OCI-LY1 (cell line): ENCODE measurements at regions not wholly inside any gene's neighbourhood (a gene's known extent, or its start where the extent isn't known, plus 50 kb on each side); places are given as distances from the start of the nearest gene placed in this dataset.

Experiments used
- H2AFZ ChIP-seq: fragments of 200-600 bp; sonication (generic), shearing (Covaris generic); 2 replicates; pipeline ENCODE4 v1.6.0; 2014; ENCODE audit warnings: antibody characterized with exemption, mild to moderate bottlenecking, low read length
- H3F3A ChIP-seq: fragments of 200-600 bp; sonication (generic), shearing (Covaris generic); 2 replicates; pipeline ENCODE4 v1.6.0; 2014; ENCODE audit warnings: mild to moderate bottlenecking, antibody characterized with exemption, low read length, moderate library complexity; ENCODE audit not compliant: insufficient read depth
- H3K27ac ChIP-seq: fragments of 200-600 bp; sonication (generic); 2 replicates; pipeline ENCODE4 v1.5.1; 2014; ENCODE audit warnings: low read length, mixed run types, mild to moderate bottlenecking, low read depth; ENCODE audit not compliant: poor library complexity, severe bottlenecking
- H3K27me3 ChIP-seq: fragments of 200-600 bp; sonication (generic); 2 replicates; pipeline ENCODE4 v1.6.0; 2014; ENCODE audit warnings: antibody characterized with exemption, mild to moderate bottlenecking, low read length, moderate library complexity; ENCODE audit not compliant: insufficient read depth
- H3K36me3 ChIP-seq: fragments of 200-600 bp; sonication (generic); 2 replicates; pipeline ENCODE4 v1.6.1; 2014; ENCODE audit warnings: mild to moderate bottlenecking, antibody characterized with exemption, low read length, moderate library complexity, mixed read lengths; ENCODE audit not compliant: insufficient read depth
- H3K4me1 ChIP-seq: fragments of 200-600 bp; sonication (generic); 2 replicates; pipeline ENCODE4 v1.5.1; 2014; ENCODE audit warnings: mild to moderate bottlenecking, low read length, moderate library complexity; ENCODE audit not compliant: insufficient read depth, severe bottlenecking
- H3K4me2 ChIP-seq: fragments of 200-600 bp; sonication (generic), shearing (Covaris generic); 2 replicates; pipeline ENCODE4 v1.6.1; 2014; ENCODE audit warnings: low read length
- H3K4me3 ChIP-seq: fragments of 200-600 bp; sonication (generic); 2 replicates; pipeline ENCODE4 v1.5.1; 2014; ENCODE audit warnings: low read length, low read depth, mild to moderate bottlenecking, mixed read lengths; ENCODE audit not compliant: poor library complexity, severe bottlenecking
- H3K79me2 ChIP-seq: fragments of 200-600 bp; shearing (Covaris generic); 2 replicates; pipeline ENCODE4 v1.6.1; 2016; ENCODE audit warnings: mixed run types, low read length, mixed read lengths; ENCODE audit not compliant: insufficient read depth
- H3K9ac ChIP-seq: fragments of 200-600 bp; sonication (generic), shearing (Covaris generic); 2 replicates; pipeline ENCODE4 v1.6.1; 2014; ENCODE audit warnings: mild to moderate bottlenecking, low read length, mixed read lengths
- H3K9me2 ChIP-seq: fragments of 200-600 bp; sonication (generic), shearing (Covaris generic); 2 replicates; pipeline ENCODE4 v1.6.1; 2014; ENCODE audit warnings: low read depth, mild to moderate bottlenecking, low read length, mixed read lengths
- H3K9me3 ChIP-seq: fragments of 200-600 bp; shearing (Covaris generic); 2 replicates; pipeline ENCODE4 v1.6.1; 2014; ENCODE audit warnings: low read length, mixed read lengths
- H4K20me1 ChIP-seq: fragments of 200-600 bp; sonication (generic), shearing (Covaris generic); 2 replicates; pipeline ENCODE4 v1.6.0; 2016; ENCODE audit warnings: mild to moderate bottlenecking, low read length; ENCODE audit not compliant: insufficient read depth
- EZH2 ChIP-seq: fragments of 200-600 bp; sonication (generic), shearing (Covaris generic); IDR thresholded peaks from 2 replicates; pipeline ENCODE4 v1.8.0; 2017; ENCODE audit warnings: borderline replicate concordance, mixed run types, mild to moderate bottlenecking, antibody characterized with exemption, low read length, moderate library complexity, mixed read lengths
- TF ChIP-seq, protein P1 (sequence below): fragments of 200-600 bp; sonication (generic), shearing (Covaris generic); IDR thresholded peaks from 2 replicates; pipeline ENCODE4 v1.5.1; 2017; ENCODE audit warnings: mild to moderate bottlenecking, antibody characterized with exemption, low read length, moderate library complexity, mixed read lengths

DNA sequence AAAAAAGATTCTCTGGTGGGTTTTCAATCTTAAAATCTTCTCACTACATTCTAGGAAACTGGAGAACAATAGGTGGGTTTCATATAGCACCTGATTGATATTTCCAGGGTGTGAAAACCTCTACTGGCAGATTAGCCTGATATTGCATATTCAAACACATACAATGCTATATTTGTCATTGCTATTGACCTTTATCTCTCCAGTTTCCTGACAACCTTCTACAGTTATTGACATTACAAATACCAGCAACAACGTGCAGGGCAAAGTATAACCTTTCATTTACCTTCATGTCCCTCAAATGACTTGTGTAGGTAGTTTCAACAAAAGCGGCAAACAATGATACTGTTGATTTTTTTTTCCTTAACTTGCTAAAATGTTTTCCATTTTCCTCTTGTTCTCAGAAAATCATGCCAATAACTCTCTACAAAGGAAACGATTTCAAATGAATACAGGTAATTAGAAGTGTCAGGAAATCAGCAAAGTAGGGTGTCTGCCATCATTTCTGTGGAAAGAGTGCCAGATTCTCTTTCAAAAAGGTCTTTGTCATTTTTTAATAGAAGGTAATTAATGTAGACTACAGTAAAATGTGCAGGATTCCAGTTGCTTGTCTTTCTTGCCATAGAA lies 72.6 kb upstream of the CDIN1 start:
- Histone ChIP-seq H4K20me1 (no peaks in the 10 kb centered on the region), H3K4me2 (no peak overlapping the region), H3K27me3 (no peaks in the 10 kb centered on the region), H3K79me2 (no peaks in the 10 kb centered on the region), H3K27ac (no peak overlapping the region), H3K9me3 (no peaks in the 10 kb centered on the region), H2AFZ (no peak overlapping the region), H3K36me3 (no peaks in the 10 kb centered on the region), H3K4me1 (no peaks in the 10 kb centered on the region), H3K4me3 (no peak overlapping the region), H3K9me2 (no peaks in the 10 kb centered on the region), H3K9ac (no peak overlapping the region), H3F3A (no peaks in the 10 kb centered on the region; the same call in 1 of the 2 replicates)
- TF ChIP-seq EZH2: no peak
- TF ChIP-seq, protein P1, sequence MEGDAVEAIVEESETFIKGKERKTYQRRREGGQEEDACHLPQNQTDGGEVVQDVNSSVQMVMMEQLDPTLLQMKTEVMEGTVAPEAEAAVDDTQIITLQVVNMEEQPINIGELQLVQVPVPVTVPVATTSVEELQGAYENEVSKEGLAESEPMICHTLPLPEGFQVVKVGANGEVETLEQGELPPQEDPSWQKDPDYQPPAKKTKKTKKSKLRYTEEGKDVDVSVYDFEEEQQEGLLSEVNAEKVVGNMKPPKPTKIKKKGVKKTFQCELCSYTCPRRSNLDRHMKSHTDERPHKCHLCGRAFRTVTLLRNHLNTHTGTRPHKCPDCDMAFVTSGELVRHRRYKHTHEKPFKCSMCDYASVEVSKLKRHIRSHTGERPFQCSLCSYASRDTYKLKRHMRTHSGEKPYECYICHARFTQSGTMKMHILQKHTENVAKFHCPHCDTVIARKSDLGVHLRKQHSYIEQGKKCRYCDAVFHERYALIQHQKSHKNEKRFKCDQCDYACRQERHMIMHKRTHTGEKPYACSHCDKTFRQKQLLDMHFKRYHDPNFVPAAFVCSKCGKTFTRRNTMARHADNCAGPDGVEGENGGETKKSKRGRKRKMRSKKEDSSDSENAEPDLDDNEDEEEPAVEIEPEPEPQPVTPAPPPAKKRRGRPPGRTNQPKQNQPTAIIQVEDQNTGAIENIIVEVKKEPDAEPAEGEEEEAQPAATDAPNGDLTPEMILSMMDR: no peak

DNA sequence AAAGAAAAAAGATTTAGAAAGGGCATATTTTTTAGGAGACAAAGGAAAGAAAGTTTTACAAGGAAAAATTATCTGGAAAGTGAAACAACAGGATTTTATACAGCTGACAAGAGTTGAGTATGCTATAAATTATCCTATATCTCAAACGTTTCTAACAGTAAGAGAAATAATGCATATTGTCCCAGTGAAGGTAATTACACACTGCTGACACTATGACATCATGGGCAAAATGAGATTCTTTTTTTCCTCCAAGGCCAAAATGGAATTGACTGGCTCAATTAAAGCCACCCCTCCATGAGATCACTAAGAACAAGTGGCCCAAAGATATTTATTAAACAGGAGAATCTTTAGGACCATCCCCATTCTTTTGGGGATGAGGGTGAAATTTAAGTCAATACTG lies 72.0 kb upstream of the CDIN1 start:
- Histone ChIP-seq H3K36me3 (no peaks in the 10 kb centered on the region), H3K9me2 (no peaks in the 10 kb centered on the region), H3K4me1 (no peaks in the 10 kb centered on the region), H3K27me3 (no peaks in the 10 kb centered on the region), H3K79me2 (no peaks in the 10 kb centered on the region), H3F3A (no peaks in the 10 kb centered on the region; the same call in 1 of the 2 replicates), H3K9me3 (no peaks in the 10 kb centered on the region), H4K20me1 (no peaks in the 10 kb centered on the region), H3K9ac (no peak overlapping the region), H3K27ac (no peak overlapping the region), H3K4me2 (no peak overlapping the region), H2AFZ (no peak overlapping the region), H3K4me3 (no peak overlapping the region)
- no peak for TF ChIP-seq EZH2
- TF ChIP-seq, protein P1: no peak

DNA sequence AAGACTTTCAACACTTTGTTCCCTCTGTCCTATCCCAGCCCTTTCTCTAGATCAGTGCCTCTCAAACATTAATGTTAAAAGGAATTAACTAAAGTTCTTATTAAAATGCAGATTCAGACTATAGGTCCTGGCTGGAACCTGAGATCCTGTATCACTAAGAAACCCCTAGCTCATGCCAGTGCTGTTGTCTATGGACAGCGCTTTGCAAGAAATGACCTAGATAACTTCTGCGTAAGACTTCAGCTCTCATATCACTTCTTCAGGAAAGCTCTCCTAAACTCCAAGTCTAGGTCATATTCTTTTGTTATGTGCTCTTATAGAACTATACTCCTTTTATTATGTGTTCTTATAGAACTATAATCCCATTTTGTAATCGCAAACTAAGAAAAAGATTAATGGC lies 67.8 kb upstream of the CDIN1 start:
- Histone ChIP-seq H3K27ac (no peak overlapping the region), H3K36me3 (no peaks in the 10 kb centered on the region)

More for the DNA sequence above, 67.8 kb upstream of the CDIN1 start:
- Histone ChIP-seq H3K27me3 (no peaks in the 10 kb centered on the region), H3K79me2 (no peaks in the 10 kb centered on the region), H2AFZ (no peak overlapping the region), H4K20me1 (no peaks in the 10 kb centered on the region), H3K4me1 (no peaks in the 10 kb centered on the region), H3K9me3 (no peaks in the 10 kb centered on the region), H3K4me2 (no peak overlapping the region), H3F3A (no peaks in the 10 kb centered on the region), H3K9me2 (no peaks in the 10 kb centered on the region), H3K4me3 (no peak overlapping the region), H3K9ac (no peak overlapping the region)
- no peak for TF ChIP-seq EZH2
- TF ChIP-seq, protein P1: no peak
